ENCODE measurements at regions not wholly inside any gene's neighbourhood (a gene's known extent, or its start where the extent isn't known, plus 50 kb on each side); places are given as distances from the start of the nearest gene placed in this dataset.

GRCh38 chr10:117661316-117661715 lies 118.8 kb downstream of the EMX2 start:
- Histone ChIP-seq H3K36me3 (ENCODE audit: insufficient read depth, low read length) (no peaks in the 10 kb centered on the region), H3K9me2 (ENCODE audit: low read depth, low read length) (no peaks in the 10 kb centered on the region), H3K4me1 (ENCODE audit: insufficient read depth, low read length, severe bottlenecking) (no peaks in the 10 kb centered on the region), H3K4me2 (ENCODE audit: low read length) (no peak overlapping the region), H4K20me1 (ENCODE audit: insufficient read depth, low read length) (no peaks in the 10 kb centered on the region), H3K4me3 (ENCODE audit: low read depth, low read length, poor library complexity, severe bottlenecking) (no peak overlapping the region), H3F3A (ENCODE audit: insufficient read depth, low read length) (no peaks in the 10 kb centered on the region), H3K27me3 (ENCODE audit: insufficient read depth, low read length) (no peaks in the 10 kb centered on the region), H2AFZ (ENCODE audit: low read length) (no peak overlapping the region), H3K27ac (ENCODE audit: low read depth, low read length, poor library complexity, severe bottlenecking) (no peak overlapping the region), H3K9ac (ENCODE audit: low read length) (no peak overlapping the region), H3K79me2 (ENCODE audit: insufficient read depth, low read length) (no peaks in the 10 kb centered on the region), H3K9me3 (ENCODE audit: low read length) (no peaks in the 10 kb centered on the region)
- no peak for TF ChIP-seq EZH2 (IDR thresholded peaks at IDR 0.05; ENCODE audit: borderline replicate concordance, low read length)
- TF ChIP-seq, protein P1, sequence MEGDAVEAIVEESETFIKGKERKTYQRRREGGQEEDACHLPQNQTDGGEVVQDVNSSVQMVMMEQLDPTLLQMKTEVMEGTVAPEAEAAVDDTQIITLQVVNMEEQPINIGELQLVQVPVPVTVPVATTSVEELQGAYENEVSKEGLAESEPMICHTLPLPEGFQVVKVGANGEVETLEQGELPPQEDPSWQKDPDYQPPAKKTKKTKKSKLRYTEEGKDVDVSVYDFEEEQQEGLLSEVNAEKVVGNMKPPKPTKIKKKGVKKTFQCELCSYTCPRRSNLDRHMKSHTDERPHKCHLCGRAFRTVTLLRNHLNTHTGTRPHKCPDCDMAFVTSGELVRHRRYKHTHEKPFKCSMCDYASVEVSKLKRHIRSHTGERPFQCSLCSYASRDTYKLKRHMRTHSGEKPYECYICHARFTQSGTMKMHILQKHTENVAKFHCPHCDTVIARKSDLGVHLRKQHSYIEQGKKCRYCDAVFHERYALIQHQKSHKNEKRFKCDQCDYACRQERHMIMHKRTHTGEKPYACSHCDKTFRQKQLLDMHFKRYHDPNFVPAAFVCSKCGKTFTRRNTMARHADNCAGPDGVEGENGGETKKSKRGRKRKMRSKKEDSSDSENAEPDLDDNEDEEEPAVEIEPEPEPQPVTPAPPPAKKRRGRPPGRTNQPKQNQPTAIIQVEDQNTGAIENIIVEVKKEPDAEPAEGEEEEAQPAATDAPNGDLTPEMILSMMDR (IDR thresholded peaks at IDR 0.05; ENCODE audit: low read length), result no peak

GRCh38 chr10:117662126-117662525 lies 119.6 kb downstream of the EMX2 start:
- Histone ChIP-seq H3K4me2 (ENCODE audit: low read length) (no peak overlapping the region), H3K9ac (ENCODE audit: low read length) (no peak overlapping the region), H4K20me1 (ENCODE audit: insufficient read depth, low read length) (no peaks in the 10 kb centered on the region), H3K4me1 (ENCODE audit: insufficient read depth, low read length, severe bottlenecking) (no peaks in the 10 kb centered on the region), H3K79me2 (ENCODE audit: insufficient read depth, low read length) (no peaks in the 10 kb centered on the region), H3K36me3 (ENCODE audit: insufficient read depth, low read length) (no peaks in the 10 kb centered on the region), H3K4me3 (ENCODE audit: low read depth, low read length, poor library complexity, severe bottlenecking) (no peak overlapping the region), H3K27ac (ENCODE audit: low read depth, low read length, poor library complexity, severe bottlenecking) (no peak overlapping the region), H3K9me2 (ENCODE audit: low read depth, low read length) (no peaks in the 10 kb centered on the region), H3K27me3 (ENCODE audit: insufficient read depth, low read length) (no peaks in the 10 kb centered on the region), H2AFZ (ENCODE audit: low read length) (no peak overlapping the region), H3F3A (ENCODE audit: insufficient read depth, low read length) (no peaks in the 10 kb centered on the region), H3K9me3 (ENCODE audit: low read length) (no peaks in the 10 kb centered on the region)
- TF ChIP-seq, protein P1 (IDR thresholded peaks at IDR 0.05; ENCODE audit: low read length), result no peak
- TF ChIP-seq EZH2 (IDR thresholded peaks at IDR 0.05; ENCODE audit: borderline replicate concordance, low read length), result no peak

GRCh38 chr10:117662751-117663540 lies 120.4 kb downstream of the EMX2 start:
- Histone ChIP-seq H3K36me3 (ENCODE audit: insufficient read depth, low read length) (no peaks in the 10 kb centered on the region), H3K9me3 (ENCODE audit: low read length) (no peaks in the 10 kb centered on the region), H3K27me3 (ENCODE audit: insufficient read depth, low read length) (no peaks in the 10 kb centered on the region), H3K9ac (ENCODE audit: low read length) (no peak overlapping the region), H3K4me1 (ENCODE audit: insufficient read depth, low read length, severe bottlenecking) (no peaks in the 10 kb centered on the region), H4K20me1 (ENCODE audit: insufficient read depth, low read length) (no peaks in the 10 kb centered on the region), H3F3A (ENCODE audit: insufficient read depth, low read length) (no peaks in the 10 kb centered on the region), H3K9me2 (ENCODE audit: low read depth, low read length) (no peaks in the 10 kb centered on the region), H3K27ac (ENCODE audit: low read depth, low read length, poor library complexity, severe bottlenecking) (no peak overlapping the region), H3K79me2 (ENCODE audit: insufficient read depth, low read length) (no peaks in the 10 kb centered on the region), H3K4me2 (ENCODE audit: low read length) (no peak overlapping the region), H3K4me3 (ENCODE audit: low read depth, low read length, poor library complexity, severe bottlenecking) (no peak overlapping the region), H2AFZ (ENCODE audit: low read length) (no peak overlapping the region)
- TF ChIP-seq EZH2 (IDR thresholded peaks at IDR 0.05; ENCODE audit: borderline replicate concordance, low read length), result no peak
- TF ChIP-seq, protein P1 (IDR thresholded peaks at IDR 0.05; ENCODE audit: low read length), result no peak

Measured in OCI-LY1 (cell line).